HG03565 (cell line): ENCODE measurements at regions not wholly inside any gene's neighbourhood (a gene's known extent, or its start where the extent isn't known, plus 50 kb on each side); places are given as distances from the start of the nearest gene placed in this dataset.
"Not testable (repeated sequence)": the region's sequence is repeated elsewhere in the genome, so short reads cannot be mapped to it uniquely, and the experiment has no call there.

Source experiments
- ATAC-seq: cut with Tn5 transposase; IDR thresholded peaks from one replicate; pipeline ENCODE4 v1.9.1; 2021; ENCODE audit warnings: mild to moderate bottlenecking, moderate library complexity; ENCODE audit not compliant: unreplicated experiment

DNA sequence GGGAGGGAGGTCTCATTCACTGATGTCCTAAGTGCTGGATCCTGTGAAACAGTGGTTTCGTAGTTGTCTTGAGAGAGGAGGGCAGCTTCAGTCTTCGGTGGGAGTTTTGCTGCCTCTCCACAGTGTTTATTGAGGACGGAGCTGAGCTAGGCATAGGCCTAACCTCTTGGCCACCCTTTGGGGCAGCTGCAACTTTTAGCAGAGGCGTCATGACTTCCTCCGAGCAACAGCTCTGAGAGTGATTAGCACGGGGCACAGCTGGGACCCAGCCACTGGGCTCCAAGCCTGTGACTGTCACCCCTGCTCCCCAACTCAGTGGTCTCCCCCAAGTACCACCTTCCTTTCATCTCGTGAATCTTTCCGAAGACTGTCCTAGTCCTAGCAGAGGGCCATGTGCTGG is 139.9 kb upstream of the NCOR2 start:
- ATAC-seq: no peak

DNA sequence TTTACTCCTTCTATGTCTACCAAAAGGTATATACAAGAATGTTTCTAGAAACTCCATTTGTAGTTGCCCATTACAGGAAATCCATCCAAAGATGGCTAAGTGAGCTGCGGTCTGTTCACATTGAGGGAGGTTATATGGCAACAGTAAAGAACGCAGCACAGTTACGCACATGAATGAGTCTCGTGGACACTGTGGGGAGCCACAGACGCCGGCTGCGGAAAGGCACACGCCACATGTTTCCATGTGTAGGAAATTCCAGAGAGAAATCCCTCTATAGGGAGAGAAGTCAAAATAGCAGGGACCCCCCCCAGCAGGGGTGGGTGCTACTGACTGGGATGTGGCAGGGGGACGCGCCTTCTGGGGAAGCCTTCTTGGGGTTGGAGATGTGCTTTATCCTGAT is 139.0 kb upstream of the NCOR2 start:
- no peak for ATAC-seq

DNA sequence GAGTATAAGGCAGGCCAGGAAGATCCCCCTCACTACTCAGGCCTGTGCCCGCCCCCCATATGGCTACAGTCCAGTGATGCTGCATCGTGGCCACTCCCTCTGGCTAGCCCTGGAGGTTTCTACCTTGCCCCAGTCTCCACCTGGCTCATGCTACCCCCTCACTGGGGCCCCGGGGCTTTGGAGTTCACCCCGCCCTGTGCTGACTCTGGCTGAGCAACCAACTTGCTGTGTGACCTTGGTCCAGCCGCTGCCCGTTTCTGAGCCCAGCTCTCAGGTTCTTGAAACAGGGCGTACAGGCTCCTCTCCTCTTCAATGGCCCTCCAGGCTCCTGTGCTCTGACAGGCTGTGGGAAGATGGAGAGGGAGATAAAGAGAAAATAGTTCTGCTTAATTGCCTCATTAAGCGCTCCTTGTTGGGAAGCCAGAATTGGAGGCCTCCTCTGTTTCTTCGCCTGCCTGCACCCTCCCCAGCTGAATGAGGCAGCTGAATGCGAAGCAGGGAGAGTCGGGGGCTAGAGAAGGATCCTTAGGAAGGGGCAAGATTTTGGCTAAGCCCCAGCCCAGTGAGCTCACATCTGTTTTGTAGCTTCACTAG is 138.2 kb upstream of the NCOR2 start:
- no peak for ATAC-seq

DNA sequence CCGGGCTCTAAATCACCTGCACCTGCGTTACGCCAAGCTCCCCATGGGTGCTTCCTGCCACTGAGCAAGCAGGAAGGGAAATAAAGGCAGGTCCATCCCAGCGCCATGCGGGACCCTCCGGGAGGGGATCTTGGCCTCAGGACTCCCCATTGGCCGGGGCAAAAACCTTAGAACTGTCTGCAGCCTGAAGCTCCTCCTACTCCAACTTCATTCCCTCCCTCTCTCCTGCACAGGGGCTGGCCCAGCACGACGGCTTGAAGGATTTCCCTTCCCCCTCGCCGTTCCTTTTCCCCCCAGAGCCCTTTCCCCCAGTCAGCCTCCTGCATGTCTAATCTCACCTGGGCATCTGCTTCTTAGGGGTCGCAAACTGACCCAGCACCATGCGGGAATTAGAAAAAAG is 137.2 kb upstream of the NCOR2 start:
- ATAC-seq: no peak

- ATAC-seq: no peak
Observed at GRCh38 chr12:124703856-124704255, 136.4 kb upstream of the NCOR2 start.

DNA sequence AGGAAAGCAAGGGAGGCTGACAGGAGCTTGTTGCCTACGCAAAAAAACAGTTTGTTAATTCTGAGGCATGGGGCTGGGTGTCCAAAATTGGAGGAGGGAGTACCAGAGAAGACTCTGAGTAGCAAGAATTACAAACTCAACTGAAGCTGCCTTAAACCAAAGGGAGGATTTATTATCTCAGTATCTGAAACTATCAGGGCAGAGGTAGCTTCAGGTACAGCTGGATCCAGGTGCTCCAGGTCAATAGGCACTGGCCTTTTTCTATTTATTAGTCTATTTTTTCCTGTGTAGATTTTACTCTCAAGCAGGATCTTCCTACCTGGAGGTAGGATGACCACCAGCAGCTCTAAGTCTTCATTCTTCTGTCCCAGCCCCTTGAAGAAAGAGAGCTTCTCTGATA is 135.3 kb upstream of the NCOR2 start:
- ATAC-seq: no peak

- ATAC-seq: no peak
Observed at GRCh38 chr12:124700810-124701592, 133.6 kb upstream of the NCOR2 start.

- ATAC-seq: no peak
Observed at GRCh38 chr12:124699909-124700308, 132.5 kb upstream of the NCOR2 start.

GRCh38 chr12:124698998-124699305 is 131.5 kb upstream of the NCOR2 start:
- ATAC-seq: no peak

DNA sequence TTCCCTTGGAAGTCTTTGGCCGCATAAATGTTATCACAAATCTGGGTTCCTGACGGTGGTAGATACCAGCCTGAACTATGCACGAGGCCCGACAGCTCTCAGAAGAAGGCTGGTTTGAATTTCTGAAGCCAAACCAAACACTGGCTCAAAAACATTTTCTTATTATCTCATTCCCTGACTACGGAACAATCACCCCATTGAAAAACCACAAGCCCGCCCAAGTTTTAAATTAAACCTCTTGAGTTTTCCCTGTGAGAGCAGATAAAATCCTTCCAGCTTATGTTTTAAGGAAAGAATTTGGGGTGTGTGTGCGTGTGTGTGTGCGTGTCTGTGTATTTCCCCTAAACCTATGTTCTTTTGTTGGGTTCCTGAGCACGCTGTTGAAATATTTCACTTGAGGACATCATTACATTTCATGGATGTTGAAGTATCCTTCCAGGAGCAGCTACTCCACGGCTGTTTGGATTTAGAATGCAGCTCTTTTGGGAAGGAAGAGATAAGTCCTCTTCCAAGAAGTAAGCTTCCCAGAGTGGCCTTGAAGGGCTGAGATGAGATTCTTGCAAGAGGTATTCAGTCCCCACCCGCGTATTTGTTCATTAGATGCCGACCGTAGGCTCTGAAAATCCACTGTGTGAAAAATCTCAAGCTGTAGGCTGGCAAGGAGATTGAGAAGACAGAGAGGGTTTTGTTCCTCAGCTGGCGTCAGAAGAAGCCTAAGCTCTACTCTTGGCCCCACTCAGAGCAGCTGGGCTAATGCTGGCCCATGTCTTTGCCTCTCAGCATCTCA is 131.0 kb upstream of the NCOR2 start:
- no peak for ATAC-seq

- ATAC-seq: not testable (repeated sequence)
Observed at GRCh38 chr12:124697722-124698121, 130.3 kb upstream of the NCOR2 start.

- no peak for ATAC-seq
Observed at GRCh38 chr12:124696693-124697476, 129.5 kb upstream of the NCOR2 start.

GRCh38 chr12:124695861-124696260 is 128.4 kb upstream of the NCOR2 start:
- ATAC-seq: no peak

- no peak for ATAC-seq
Observed at GRCh38 chr12:124694846-124695497, 127.6 kb upstream of the NCOR2 start.

GRCh38 chr12:124694250-124694649 is 126.8 kb upstream of the NCOR2 start:
- ATAC-seq: no peak

- no peak for ATAC-seq
Observed at GRCh38 chr12:124693111-124693723, 125.8 kb upstream of the NCOR2 start.

DNA sequence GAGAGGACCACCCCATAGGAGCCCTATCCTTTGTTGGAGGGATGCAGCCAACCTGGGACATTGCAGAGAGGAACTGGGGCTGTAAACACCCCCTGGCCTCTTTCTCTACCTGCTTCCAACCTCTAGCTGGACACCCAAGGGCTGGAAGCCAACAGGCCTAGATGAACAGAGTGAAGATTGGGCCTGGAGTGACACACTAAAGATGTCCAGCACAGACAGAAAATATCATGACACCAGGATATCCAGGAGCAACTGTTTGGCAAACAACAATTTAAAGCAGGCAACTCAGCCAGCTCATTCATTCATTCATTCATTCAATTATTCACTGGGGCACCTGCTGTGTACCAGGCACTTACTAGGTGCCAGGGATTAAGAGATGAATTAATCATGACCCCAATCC is 125.0 kb upstream of the NCOR2 start:
- no peak for ATAC-seq

- ATAC-seq: no peak
Observed at GRCh38 chr12:124691429-124691828, 124.0 kb upstream of the NCOR2 start.

GRCh38 chr12:124689631-124690030 is 122.2 kb upstream of the NCOR2 start:
- ATAC-seq: no peak

DNA sequence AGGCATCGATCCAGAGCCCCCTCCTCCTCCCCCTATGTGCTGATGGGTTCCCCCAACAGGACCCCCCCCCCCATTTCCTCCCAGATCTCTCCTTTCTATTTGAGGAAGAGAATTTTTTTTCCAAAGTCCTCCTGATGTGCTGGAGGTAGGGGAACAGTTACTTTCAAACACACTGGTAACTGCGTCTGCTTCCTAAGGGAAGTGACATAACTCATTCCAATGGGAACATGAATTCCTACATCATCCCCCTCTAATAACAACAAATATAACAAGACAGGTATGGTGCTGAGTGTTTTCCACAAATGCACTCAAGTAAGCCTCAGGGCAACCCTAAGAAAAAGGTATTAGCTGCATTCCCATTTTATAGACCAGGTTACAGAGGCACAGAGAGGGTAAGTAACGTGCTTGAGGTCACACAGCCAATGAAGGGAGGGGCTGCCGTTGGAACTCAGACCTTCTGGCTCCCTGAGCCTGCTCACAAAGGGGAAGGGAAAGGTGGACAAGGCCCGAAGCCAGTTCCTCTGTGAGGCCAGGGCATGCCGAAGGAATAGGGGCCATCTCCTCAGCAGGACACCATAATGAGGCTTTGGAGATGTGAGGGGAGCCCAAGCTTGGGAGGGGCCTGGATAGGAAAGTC is 121.1 kb upstream of the NCOR2 start:
- no peak for ATAC-seq
